GM12892 (cell line): ENCODE measurements at regions not wholly inside any gene's neighbourhood (a gene's known extent, or its start where the extent isn't known, plus 50 kb on each side); places are given as distances from the start of the nearest gene placed in this dataset.

Source experiments
- POLR2A ChIP-seq: IDR thresholded peaks from 2 replicates; pipeline ENCODE4 v1.6.1; 2011; ENCODE audit warnings: low read depth, low read length, control low read depth
- TAF1 ChIP-seq: IDR thresholded peaks from 2 replicates; pipeline ENCODE4 v1.6.1; 2011; ENCODE audit warnings: low read depth, mild to moderate bottlenecking, control low read depth, low read length, borderline replicate concordance

DNA sequence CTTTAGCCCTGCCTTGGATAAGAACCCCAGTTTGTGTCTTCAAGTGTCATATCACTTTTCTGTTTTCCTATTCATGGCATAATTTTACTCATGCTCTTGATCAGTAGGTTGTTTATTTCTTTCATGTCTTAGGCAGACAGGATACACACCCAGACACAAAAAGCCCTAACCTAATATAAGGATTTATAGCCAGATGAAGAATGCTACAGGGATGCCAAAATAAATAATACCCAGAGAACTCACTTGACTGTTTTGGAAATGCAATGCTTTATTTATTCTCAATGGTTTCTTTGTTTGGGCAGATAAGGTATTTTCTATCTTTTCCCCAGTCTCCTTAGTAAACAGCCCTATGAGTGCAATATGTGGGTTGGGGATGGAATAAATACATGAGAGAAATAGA lies 424.0 kb upstream of the PDZRN3 start:
- TF ChIP-seq POLR2A (no peak), TAF1 (no peak)
